Stomach (tissue), 8 donors: ENCODE measurements at regions not wholly inside any gene's neighbourhood (a gene's known extent, or its start where the extent isn't known, plus 50 kb on each side); places are given as distances from the start of the nearest gene placed in this dataset.

Experiments used
- DNase-seq, 2 donors: peaks; one replicate each; pipeline versions ENCODE4 v3.0.0 to v3.0.0-alpha.2; 2013 to 2019
- H3K27ac ChIP-seq, 5 donors: fragments of 200-600 bp in 4 of 5; sonication (generic) in 4 of 5; one replicate each; pipeline ENCODE4 v1.5.1; 2013 to 2019; ENCODE audit warnings: mild to moderate bottlenecking in 1 of 5, moderate library complexity in 1 of 5
- H3K27me3 ChIP-seq, 3 donors: fragments of 200-600 bp; sonication (generic); one replicate each; pipeline ENCODE4 v1.5.1; 2017 to 2019; ENCODE audit warnings: mixed run types in 1 of 3
- H3K36me3 ChIP-seq, 4 donors: fragments of 200-600 bp; sonication (generic); 1 replicate in 3 of 4; 2 replicates in 1 of 4; pipeline ENCODE4 v1.5.1; 2016 to 2019
- H3K4me1 ChIP-seq, 4 donors: fragments of 200-600 bp; sonication (generic); one replicate each; pipeline ENCODE4 v1.5.1; 2016 to 2019
- H3K4me3 ChIP-seq, 4 donors: fragments of 200-600 bp; sonication (generic) in 3 of 4; one replicate each; pipeline ENCODE4 v1.5.1; 2016 to 2019; ENCODE audit warnings: mild to moderate bottlenecking in 1 of 4
- H3K9me3 ChIP-seq, 4 donors: fragments of 200-600 bp; sonication (generic); one replicate each; pipeline ENCODE4 v1.5.1; 2016 to 2019
- CTCF ChIP-seq, 7 experiments: fragments of 450-650 bp in 4 of 7; fragments of 200-600 bp in 3 of 7; sonication (generic) in 3 of 7; IDR thresholded peaks; one replicate each; pipeline ENCODE4 v1.5.1; 2016 to 2019; ENCODE audit warnings: antibody characterized with exemption in 7 of 7, control low read depth in 2 of 7, mild to moderate bottlenecking in 1 of 7
- EP300 ChIP-seq: sonication (generic); formaldehyde crosslinking; IDR thresholded peaks from one replicate; pipeline ENCODE4 v1.6.1; 2017; ENCODE audit warnings: antibody characterized with exemption
- POLR2A ChIP-seq, 4 donors: fragments of 450-650 bp; IDR thresholded peaks; one replicate each; pipeline ENCODE4 v1.6.1; 2016; ENCODE audit warnings: antibody characterized with exemption in 4 of 4, control low read depth in 2 of 4, mild to moderate bottlenecking in 1 of 4, moderate library complexity in 1 of 4
- POLR2AphosphoS5 ChIP-seq, 3 donors: sonication (generic); formaldehyde crosslinking; IDR thresholded peaks; one replicate each; pipeline ENCODE4 v1.6.1; 2016; ENCODE audit warnings: antibody characterized with exemption in 3 of 3
- WGBS, 5 donors: extraction: QIAGEN DNeasy Blood & Tissue Kit in 3 of 5; methylation state at CpG; one replicate each; pipeline versions ENCODE4 v1.1.5 to v1.1.7; 2013 to 2018; 5-methylcytosine and 5-hydroxymethylcytosine counted together
- intact Hi-C: fragments of 100-400 bp; cut with DNase I; formaldehyde crosslinking; loops from one replicate; pipeline ENCODE4 v1.15.1; 2023; ENCODE audit warnings: low total_unique reads
- donor health status: healthy with polysubstance abuse.
- donor health status: Bipolar disorder and iron deficiency.
- donor health status: healthy.

GRCh38 chr20:48164566-48165400, 379.5 kb upstream of the SULF2 start:
- TF ChIP-seq POLR2A (IDR thresholded peaks at IDR 0.05) (no peak), EP300 (no peak), POLR2AphosphoS5 (IDR thresholded peaks at IDR 0.05) (no peak), CTCF (IDR thresholded peaks at IDR 0.05) (no peak)
- no peak overlapping the region for H3K4me3 ChIP-seq
- no peak for DNase-seq
- H3K9me3 ChIP-seq: no peaks in the 10 kb centered on the region
- H3K4me1 ChIP-seq: no peaks in the 10 kb centered on the region
- no peaks in the 10 kb centered on the region for H3K36me3 ChIP-seq
- intact Hi-C loops: no loop called here
- 63 to 71% (median 63%) methylated on average over 17 of the region's 17 CpGs for WGBS, 5 donors
- H3K27ac ChIP-seq: no peak overlapping the region
- H3K27me3 ChIP-seq: peaks cover 0 to 34% (median 0%) of the 10 kb centered on the region in 3 donors

GRCh38 chr20:48164034-48164433, 378.8 kb upstream of the SULF2 start:
- Histone ChIP-seq H3K36me3 (no peaks in the 10 kb centered on the region), H3K27me3 (peaks cover 0 to 34% (median 0%) of the 10 kb centered on the region in 3 donors), H3K4me1 (no peaks in the 10 kb centered on the region), H3K9me3 (no peaks in the 10 kb centered on the region), H3K4me3 (no peak overlapping the region), H3K27ac (no peak overlapping the region)
- DNase-seq: no peak
- intact Hi-C loops: no loop called here
- WGBS, 5 donors: 54 to 75% (median 61%) methylated on average over 7 of the region's 7 CpGs
- no peak for TF ChIP-seq EP300
- TF ChIP-seq POLR2AphosphoS5 (IDR thresholded peaks at IDR 0.05): no peak
- no peak for TF ChIP-seq CTCF (IDR thresholded peaks at IDR 0.05)
- TF ChIP-seq POLR2A (IDR thresholded peaks at IDR 0.05): no peak

DNA sequence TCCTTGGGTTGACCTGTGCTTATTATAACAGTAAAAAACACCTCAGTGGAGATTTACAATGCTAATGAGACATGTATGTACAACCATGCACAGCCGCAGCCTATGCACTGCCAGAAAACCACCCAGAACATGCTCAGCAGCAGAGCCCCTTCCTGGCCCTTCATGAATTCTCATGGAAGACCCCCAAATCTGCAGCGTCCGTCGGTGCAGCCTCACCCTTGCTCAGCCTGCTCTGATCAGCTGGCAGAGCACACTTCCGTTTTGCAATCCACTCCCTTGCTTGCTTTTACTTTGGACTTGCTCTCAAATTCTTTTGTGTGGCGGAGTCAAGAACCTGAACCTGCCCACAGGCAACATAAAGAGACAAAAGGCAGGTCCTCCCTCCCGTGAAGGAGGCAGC, 378.2 kb upstream of the SULF2 start:
- TF ChIP-seq POLR2A (IDR thresholded peaks at IDR 0.05) (no peak), CTCF (IDR thresholded peaks at IDR 0.05) (no peak), EP300 (no peak), POLR2AphosphoS5 (IDR thresholded peaks at IDR 0.05) (no peak)
- 32 to 50% (median 33%) methylated on average over 7 of the region's 7 CpGs for WGBS, 5 donors
- intact Hi-C loops: no loop called here

GRCh38 chr20:48162621-48163020, 377.3 kb upstream of the SULF2 start:
- Histone ChIP-seq H3K9me3 (no peaks in the 10 kb centered on the region), H3K27me3 (peaks cover 0 to 28% (median 0%) of the 10 kb centered on the region in 3 donors), H3K27ac (no peak overlapping the region), H3K4me3 (no peak overlapping the region), H3K4me1 (peaks cover 0 to 6% (median 0%) of the 10 kb centered on the region in 4 donors), H3K36me3 (no peaks in the 10 kb centered on the region)
- DNase-seq: no peak
- no peak for TF ChIP-seq POLR2AphosphoS5 (IDR thresholded peaks at IDR 0.05)
- TF ChIP-seq EP300: no peak
- TF ChIP-seq CTCF (IDR thresholded peaks at IDR 0.05): no peak
- TF ChIP-seq POLR2A (IDR thresholded peaks at IDR 0.05): no peak
- intact Hi-C loops: no loop called here
- WGBS, 5 donors: 83 to 92% (median 88%) methylated on average over 13 of the region's 13 CpGs

More for the DNA sequence above, 378.2 kb upstream of the SULF2 start:
- Histone ChIP-seq H3K27me3 (peaks cover 0 to 34% (median 0%) of the 10 kb centered on the region in 3 donors), H3K4me1 (no peaks in the 10 kb centered on the region), H3K9me3 (no peaks in the 10 kb centered on the region), H3K4me3 (no peak overlapping the region), H3K36me3 (no peaks in the 10 kb centered on the region), H3K27ac (no peak overlapping the region)
- no peak for DNase-seq
